ENCODE measurements at regions not wholly inside any gene's neighbourhood (a gene's known extent, or its start where the extent isn't known, plus 50 kb on each side); places are given as distances from the start of the nearest gene placed in this dataset.

- Histone ChIP-seq H3K27ac (no peak overlapping the region), H3K9me2 (replicated peaks; ENCODE audit: insufficient read depth) (no peaks in the 10 kb centered on the region), H3K27me3 (no peaks in the 10 kb centered on the region), H4K20me1 (ENCODE audit: insufficient read depth, poor library complexity, severe bottlenecking) (no peaks in the 10 kb centered on the region), H3K4me2 (no peak overlapping the region), H3K36me3 (replicated peaks; ENCODE audit: insufficient read depth, low read depth) (no peaks in the 10 kb centered on the region), H3K4me3 (no peak overlapping the region), H3K79me2 (no peaks in the 10 kb centered on the region), H2AFZ (no peak overlapping the region), H3K9me3 (ENCODE audit: low read depth) (no peaks in the 10 kb centered on the region), H3K4me1 (ENCODE audit: insufficient read depth) (no peaks in the 10 kb centered on the region)
- TF ChIP-seq, protein P1, sequence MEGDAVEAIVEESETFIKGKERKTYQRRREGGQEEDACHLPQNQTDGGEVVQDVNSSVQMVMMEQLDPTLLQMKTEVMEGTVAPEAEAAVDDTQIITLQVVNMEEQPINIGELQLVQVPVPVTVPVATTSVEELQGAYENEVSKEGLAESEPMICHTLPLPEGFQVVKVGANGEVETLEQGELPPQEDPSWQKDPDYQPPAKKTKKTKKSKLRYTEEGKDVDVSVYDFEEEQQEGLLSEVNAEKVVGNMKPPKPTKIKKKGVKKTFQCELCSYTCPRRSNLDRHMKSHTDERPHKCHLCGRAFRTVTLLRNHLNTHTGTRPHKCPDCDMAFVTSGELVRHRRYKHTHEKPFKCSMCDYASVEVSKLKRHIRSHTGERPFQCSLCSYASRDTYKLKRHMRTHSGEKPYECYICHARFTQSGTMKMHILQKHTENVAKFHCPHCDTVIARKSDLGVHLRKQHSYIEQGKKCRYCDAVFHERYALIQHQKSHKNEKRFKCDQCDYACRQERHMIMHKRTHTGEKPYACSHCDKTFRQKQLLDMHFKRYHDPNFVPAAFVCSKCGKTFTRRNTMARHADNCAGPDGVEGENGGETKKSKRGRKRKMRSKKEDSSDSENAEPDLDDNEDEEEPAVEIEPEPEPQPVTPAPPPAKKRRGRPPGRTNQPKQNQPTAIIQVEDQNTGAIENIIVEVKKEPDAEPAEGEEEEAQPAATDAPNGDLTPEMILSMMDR (IDR thresholded peaks at IDR 0.05; ENCODE audit: poor library complexity), result no peak
- TF ChIP-seq EZH2phosphoT487 (IDR thresholded peaks at IDR 0.05; ENCODE audit: low read depth, severe bottlenecking, unreplicated experiment) (no peak), EZH2 (IDR thresholded peaks at IDR 0.05; ENCODE audit: borderline replicate concordance) (no peak)
- no peak for DNase-seq (ENCODE audit: low spot score)
These were observed 138.0 kb upstream of the P2RY1 start for GRCh38 chr3:152696962-152697361.

- H3K9me2 ChIP-seq (replicated peaks; ENCODE audit: insufficient read depth), result no peaks in the 10 kb centered on the region
- H3K4me1 ChIP-seq (ENCODE audit: insufficient read depth), result no peaks in the 10 kb centered on the region
- DNase-seq (ENCODE audit: low spot score), result no peak
- H3K27me3 ChIP-seq, result no peaks in the 10 kb centered on the region
- H3K36me3 ChIP-seq (replicated peaks; ENCODE audit: insufficient read depth, low read depth), result no peaks in the 10 kb centered on the region
- no peaks in the 10 kb centered on the region for H3K9me3 ChIP-seq (ENCODE audit: low read depth)
- 64% methylated on average over 3 of the region's 3 CpGs for WGBS (ENCODE audit: low lambda C conversion rate, missing lambda C conversion rate)
- H2AFZ ChIP-seq, result no peak overlapping the region
- H3K79me2 ChIP-seq, result no peaks in the 10 kb centered on the region
- H3K4me2 ChIP-seq, result no peak overlapping the region
- no peak overlapping the region for H3K27ac ChIP-seq
- TF ChIP-seq, protein P1 (IDR thresholded peaks at IDR 0.05; ENCODE audit: poor library complexity), result no peak
- TF ChIP-seq EZH2phosphoT487 (IDR thresholded peaks at IDR 0.05; ENCODE audit: low read depth, severe bottlenecking, unreplicated experiment) (no peak), EZH2 (IDR thresholded peaks at IDR 0.05; ENCODE audit: borderline replicate concordance) (no peak)
- no peak overlapping the region for H3K4me3 ChIP-seq
- no peaks in the 10 kb centered on the region for H4K20me1 ChIP-seq (ENCODE audit: insufficient read depth, poor library complexity, severe bottlenecking)
These were observed 131.6 kb upstream of the P2RY1 start for GRCh38 chr3:152703245-152703890.

DNA sequence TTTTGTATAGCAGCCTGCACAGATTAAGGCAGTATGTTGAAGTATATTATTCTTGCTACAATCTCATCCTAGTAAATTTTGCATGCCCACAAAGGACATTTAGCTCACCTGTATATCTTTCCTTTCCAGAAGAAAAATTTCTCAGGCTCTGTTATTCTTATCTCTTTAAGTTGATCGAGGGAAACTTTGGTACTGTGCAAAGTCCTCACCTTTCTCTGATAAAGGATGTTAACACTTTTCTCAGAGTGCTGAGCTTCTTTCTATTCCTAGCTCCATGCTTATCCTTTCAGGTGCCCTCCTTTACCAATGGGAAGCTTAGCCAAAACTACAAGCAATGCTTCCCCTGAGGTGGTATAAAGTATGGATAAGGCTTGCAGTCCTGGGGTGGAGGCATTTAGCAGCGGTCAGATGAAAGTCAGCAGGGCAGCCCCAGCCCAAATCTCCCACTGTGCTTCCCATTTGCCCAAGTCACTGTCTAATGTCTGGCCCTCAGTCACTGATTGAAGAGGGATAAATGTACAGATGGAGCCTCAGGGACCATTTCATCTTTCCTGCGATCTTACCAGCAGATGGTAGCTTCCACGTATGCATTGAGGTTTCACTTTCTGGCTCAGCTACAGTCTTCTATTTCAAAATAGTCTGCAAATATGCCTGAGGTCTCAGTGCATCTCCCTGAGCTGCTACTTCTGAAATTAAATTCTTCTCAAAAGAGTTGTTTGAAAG, 127.8 kb upstream of the P2RY1 start:
- Histone ChIP-seq H2AFZ (no peak overlapping the region), H3K4me1 (ENCODE audit: insufficient read depth) (no peaks in the 10 kb centered on the region), H3K36me3 (replicated peaks; ENCODE audit: insufficient read depth, low read depth) (no peaks in the 10 kb centered on the region), H3K9me2 (replicated peaks; ENCODE audit: insufficient read depth) (no peaks in the 10 kb centered on the region), H3K4me2 (peak overlapping the region; percentile 37), H3K27ac (no peak overlapping the region), H3K79me2 (no peaks in the 10 kb centered on the region), H4K20me1 (ENCODE audit: insufficient read depth, poor library complexity, severe bottlenecking) (no peaks in the 10 kb centered on the region), H3K27me3 (no peaks in the 10 kb centered on the region), H3K4me3 (no peak overlapping the region), H3K9me3 (ENCODE audit: low read depth) (no peaks in the 10 kb centered on the region)
- DNase-seq (ENCODE audit: low spot score), result peak; percentile 8
- 70% methylated on average over 4 of the region's 4 CpGs for WGBS (ENCODE audit: low lambda C conversion rate, missing lambda C conversion rate)
- TF ChIP-seq, protein P1 (IDR thresholded peaks at IDR 0.05; ENCODE audit: poor library complexity), result no peak

Measured in hepatocyte (in vitro differentiated cells).